ENCODE measurements at regions not wholly inside any gene's neighbourhood (a gene's known extent, or its start where the extent isn't known, plus 50 kb on each side); places are given as distances from the start of the nearest gene placed in this dataset.
"Not testable (repeated sequence)": the region's sequence is repeated elsewhere in the genome, so short reads cannot be mapped to it uniquely, and the experiment has no call there.

DNA sequence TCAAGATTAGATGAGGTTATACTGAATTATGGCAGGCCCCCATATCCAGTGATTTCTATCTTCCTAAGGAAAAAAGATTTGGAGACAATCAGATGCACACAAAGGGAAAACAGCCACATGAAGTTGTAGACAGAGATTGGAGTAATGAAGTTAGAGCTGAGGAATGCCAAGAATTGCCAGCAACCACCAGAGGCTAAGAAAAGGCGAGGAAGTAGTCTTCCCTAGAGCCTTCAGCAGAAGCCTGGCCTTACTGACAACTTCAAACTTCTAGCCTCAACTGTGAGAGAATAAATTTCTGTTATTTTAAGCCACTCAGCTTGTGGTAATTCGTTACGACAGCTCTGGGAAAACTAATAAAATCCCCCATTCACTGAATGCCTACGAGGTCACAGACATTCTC is 473.9 kb downstream of the COL12A1 start:
- no peak for DNase-seq

DNA sequence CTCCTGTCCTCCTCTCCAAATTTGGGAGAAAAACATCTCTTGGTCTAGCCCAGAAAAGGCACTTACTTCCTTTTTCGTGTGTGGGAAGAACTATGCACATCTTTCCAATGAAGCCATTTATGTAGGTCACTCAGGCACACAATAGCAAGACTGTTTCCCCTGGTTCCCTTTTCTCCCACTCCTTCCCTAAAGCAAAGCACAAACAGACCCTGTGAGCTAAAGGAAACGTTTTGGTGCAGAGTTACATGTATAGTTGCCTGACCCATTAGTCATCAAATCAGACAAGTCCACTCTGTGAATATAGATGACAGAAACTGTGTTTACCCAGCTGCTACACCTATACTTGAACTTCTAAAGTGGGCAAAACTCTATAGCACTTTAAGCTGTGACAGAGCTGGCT is 474.6 kb downstream of the COL12A1 start:
- DNase-seq, result no peak

DNA sequence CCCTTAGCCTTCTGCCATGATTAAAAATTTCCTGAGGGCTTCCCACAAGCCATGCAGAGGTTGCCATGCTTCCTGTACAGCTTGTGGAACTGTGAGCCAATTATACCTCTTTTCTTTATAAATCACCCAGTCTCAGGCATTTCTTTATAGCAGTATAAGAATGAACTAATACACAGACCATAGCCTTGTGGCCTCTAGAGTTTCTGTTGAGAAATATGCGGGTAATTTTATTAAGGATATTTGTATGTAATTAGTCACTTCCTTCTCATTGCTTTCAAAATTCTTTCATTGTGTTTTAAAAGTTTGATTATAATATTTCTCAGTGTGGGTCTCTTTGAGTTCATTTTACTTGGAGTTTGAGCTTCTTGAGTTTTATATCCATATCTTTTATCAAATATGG is 484.9 kb downstream of the COL12A1 start:
- no peak for DNase-seq

DNA sequence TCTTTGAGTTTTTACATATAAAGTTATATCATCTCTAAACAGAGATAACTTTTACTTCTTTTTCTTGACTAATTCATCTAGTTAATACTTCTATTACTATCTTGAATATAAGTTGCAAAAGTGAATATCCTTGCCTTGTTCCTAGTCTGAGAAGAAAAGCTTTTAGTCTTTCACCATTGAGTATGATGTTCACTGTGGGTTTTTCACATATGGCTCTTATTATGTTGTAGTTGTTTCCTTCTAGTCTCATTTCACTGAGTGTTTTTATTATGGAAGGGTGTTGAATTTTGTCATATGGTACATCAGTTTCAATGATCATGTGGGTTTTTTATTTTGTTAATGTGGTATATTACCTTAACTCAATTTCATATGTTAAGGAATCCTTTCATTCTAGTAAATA is 488.3 kb downstream of the COL12A1 start:
- DNase-seq, result no peak

DNA sequence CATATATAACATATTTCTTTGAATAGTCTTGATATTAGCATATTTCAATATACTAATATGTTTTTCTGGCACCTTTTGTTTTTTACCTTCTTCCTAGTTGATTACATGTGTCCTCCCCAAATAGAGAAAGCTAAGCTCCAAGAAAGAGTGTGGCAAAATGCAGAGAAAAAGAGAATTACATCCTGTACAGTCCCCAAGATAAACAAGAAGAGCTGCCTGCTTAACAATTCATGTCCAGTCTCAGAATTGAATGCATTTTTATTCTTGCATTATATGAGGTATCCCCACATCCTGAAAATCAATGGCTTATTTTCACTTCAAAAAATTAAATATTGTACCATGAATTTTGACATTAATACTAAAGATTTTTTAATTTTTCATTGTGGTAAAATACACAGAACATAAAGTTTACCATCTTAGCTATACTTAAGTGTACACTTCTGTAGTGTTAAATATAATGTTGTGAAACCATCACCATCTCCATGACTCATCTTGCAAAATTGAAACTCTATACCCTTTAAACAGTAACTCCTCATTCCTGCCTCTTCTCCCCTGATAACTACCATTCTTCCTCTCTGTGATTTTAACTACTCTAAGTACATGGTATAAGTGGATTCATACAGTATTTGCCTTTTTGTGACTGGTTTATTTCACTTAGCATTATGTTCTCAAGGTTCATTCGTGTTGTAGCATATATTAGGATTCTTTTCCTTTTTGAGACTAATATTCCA is 490.3 kb downstream of the COL12A1 start:
- no peak for DNase-seq

GRCh38 chr6:74713941-74714340 is 491.9 kb downstream of the COL12A1 start:
- no peak for DNase-seq

DNA sequence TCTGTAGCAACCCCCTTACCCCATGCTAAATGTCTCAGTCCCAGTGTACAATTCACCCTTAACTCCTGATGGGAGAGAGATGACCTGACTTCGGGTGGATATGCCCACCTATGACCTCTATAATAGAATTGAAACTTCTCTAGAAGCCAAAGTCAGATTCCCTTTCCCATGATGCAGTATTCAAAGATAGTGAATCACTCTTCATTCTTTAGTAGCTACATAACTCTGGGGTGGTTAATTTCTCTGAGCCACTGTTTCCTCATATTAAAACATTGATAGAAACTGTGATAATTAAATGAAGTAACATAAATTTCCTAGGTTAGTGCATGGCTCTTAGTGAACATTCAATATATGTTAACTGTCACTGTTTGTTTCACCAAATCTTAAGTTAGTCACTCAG is 500.4 kb downstream of the COL12A1 start:
- no peak for DNase-seq

- not testable (repeated sequence) for DNase-seq
Observed at GRCh38 chr6:74704540-74704939, 501.3 kb downstream of the COL12A1 start.

- DNase-seq, result no peak
Observed at GRCh38 chr6:74690365-74690764, 515.5 kb downstream of the COL12A1 start.

DNA sequence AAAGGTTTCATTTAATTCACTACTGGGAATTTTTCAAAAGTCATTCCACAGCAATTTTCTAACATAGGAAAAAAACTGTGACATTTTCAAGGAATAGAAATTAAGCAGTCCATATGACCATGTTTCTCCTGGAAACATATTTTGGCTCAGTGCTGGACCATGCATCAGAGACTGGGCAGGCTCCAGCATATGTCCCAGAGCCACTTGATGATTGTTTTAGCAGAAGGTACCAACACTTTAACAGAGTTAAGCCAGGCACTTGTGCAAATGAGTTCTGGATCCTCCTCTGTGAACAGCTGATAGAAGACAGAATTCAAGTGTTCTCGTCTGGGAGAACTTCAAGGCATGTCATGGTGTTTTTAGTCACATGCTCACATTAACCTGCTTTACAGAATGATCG is 516.3 kb downstream of the COL12A1 start:
- DNase-seq, result no peak

GRCh38 chr6:74677463-74677862 is 528.4 kb downstream of the COL12A1 start:
- no peak for DNase-seq

DNA sequence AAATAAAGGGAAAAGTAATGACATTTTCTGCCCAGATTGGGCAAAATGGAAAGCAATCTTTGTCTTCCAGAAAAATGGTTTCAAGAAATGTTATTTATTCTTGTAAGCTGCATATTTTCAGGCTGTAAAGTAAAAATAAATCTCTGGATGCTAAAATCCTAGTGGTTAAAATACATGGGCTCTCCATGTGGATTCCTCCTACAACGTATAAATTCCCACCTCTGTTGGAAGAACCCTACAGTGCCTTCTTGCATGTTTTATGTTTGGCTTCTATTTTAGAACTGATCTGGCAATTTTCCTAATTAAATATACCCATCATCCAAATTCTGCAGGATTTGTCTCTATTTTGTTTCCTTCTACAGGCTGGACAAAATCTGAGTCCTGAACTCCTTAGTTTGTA is 528.9 kb downstream of the COL12A1 start:
- DNase-seq, result no peak

DNA sequence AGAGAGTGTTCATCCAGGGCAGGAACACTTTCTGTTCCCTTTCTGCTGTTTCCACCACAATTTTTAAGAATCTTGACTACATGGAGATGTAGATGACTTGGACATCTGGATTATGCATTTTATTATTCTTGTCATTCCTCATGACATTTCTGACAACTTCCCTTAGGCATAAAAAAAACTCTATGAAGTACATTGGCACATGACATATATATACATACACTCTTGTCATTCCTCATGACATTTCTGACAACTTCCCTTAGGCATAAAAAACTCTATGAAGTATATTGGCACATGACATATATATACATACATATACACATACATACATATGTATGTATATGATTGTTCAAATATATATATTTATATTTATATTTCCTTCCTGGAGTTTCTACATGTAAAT is 531.5 kb downstream of the COL12A1 start:
- no peak for DNase-seq

GRCh38 chr6:74671558-74672025 is 534.3 kb downstream of the COL12A1 start:
- DNase-seq, result no peak

DNA sequence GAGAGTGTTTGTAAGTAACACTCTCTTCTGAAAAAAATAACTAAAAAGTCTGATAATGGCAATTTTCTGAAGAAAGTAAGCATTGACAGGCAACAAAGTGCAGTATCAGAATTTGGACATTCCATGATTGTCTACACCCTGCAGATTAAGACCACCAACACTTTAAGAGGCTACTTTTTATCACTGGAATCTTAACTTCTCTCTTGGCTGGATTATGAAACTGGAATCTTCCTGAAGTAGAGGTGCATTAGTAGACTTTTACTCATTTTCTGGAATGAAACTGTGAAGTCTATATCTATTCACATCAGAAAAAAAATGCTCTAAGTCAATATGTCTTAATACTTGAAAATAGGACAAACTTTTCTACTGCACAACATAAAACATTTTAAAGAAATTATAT is 547.5 kb downstream of the COL12A1 start:
- DNase-seq, result no peak

DNA sequence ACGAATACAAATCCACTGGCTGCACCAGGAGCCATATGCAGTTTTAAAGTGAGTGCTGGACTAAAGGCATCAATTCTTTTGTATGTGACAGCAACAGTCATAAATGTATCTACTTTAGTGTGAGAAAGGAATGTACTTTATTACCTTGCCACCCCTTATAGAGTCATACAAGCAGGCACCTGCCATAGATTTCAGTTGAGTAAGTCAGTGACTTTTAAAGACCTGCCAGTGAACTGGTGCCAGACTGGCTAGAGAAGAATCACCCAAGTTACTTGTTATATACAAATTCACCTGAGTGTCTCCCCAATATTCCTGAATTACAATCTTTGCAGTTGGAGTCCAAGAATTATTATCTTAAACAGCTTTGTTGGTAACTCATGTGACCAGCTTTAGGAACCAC is 547.9 kb downstream of the COL12A1 start:
- no peak for DNase-seq

GRCh38 chr6:74657011-74657410 is 548.8 kb downstream of the COL12A1 start:
- no peak for DNase-seq

DNA sequence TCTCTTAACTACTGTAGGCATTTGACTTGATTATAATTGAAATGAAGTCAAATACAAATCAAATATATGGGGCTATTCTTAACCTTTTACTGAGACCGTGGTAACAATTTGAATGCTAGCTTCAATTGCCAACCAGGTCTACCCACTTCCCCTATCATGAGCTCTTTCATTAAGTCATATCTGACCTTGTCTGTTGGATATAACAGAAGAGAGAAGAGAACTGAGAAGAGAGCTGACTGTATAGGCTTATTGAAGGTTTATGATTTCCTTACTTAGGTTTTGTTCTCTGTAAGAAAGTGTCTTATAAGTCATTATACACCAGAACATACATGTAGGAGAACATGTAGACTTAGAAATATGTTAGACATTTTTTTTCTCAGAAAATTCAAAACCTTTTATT is 549.4 kb downstream of the COL12A1 start:
- DNase-seq, result no peak

DNA sequence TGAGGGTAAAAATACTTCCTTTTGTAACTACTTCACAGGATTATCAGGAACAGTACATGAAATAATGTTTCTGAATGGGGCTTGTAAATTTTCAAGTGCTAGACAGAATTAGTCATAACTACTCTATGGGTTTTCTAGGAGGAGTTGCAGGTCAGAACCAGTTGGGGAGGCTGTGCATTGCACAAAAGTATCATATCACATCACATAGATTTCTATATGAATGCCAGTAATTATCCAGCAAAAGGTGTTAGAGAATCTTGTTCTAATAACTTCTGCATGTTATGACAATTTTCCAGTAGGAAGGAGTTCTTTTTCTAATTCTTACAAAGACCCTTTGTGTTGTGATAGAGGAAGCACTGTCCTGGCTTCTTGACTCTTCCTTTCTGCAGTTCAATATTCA is 551.6 kb downstream of the COL12A1 start:
- DNase-seq, result no peak

- DNase-seq, result no peak
Observed at GRCh38 chr6:74651948-74652842, 553.7 kb downstream of the COL12A1 start.

- no peak for DNase-seq
Observed at GRCh38 chr6:74650668-74651067, 555.2 kb downstream of the COL12A1 start.

DNA sequence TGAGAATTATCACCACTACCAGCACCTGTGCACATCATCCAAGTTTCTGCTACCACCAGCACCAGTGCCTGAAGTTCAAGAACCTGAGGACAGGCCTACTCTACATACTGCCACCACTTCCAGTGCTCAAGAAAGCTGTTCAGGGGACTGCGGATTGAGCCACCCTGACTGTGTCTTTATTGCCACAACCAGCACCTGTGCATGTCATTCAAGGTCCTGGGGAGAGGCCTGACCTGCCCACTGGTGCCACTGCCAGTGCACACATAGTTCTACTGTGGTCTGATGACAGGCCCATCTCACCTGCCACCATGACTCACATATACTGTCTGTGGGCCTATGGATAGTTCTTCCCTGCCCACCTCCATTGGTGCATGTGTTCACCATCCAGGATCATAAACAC is 559.4 kb downstream of the COL12A1 start:
- no peak for DNase-seq

All from nucleus accumbens (tissue), 56 donors.